A673 (cell line): ENCODE measurements at regions not wholly inside any gene's neighbourhood (a gene's known extent, or its start where the extent isn't known, plus 50 kb on each side); places are given as distances from the start of the nearest gene placed in this dataset.

Source experiments
- BruUV-seq: library from RNA; stranded (reverse); fragments of 400-500 nt; replicated peaks from 2 replicates; lab custom pipeline; 2021; lab: Mats Ljungman, UMichigan
- CTCF ChIA-PET: fragments of 300-600 bp; sonication (Branson Sonifier 250); formaldehyde crosslinking; loops from one replicate; lab custom pipeline; 2022; ENCODE audit warnings: antibody characterized with exemption; lab: Charles Lee
- POLR2A ChIA-PET: fragments of 300-600 bp; sonication (Branson Sonifier 250); formaldehyde crosslinking; loops from one replicate; lab custom pipeline; 2022; ENCODE audit warnings: antibody characterized with exemption; ENCODE audit not compliant: low non-redundant PET; lab: Charles Lee
- DNase-seq: peaks from one replicate; pipeline ENCODE4 v3.0.0-alpha.2; 2015; ENCODE audit warnings: low spot score
- H3K27ac ChIP-seq: fragments of 200-600 bp; sonication (generic); 2 replicates; pipeline ENCODE4 v1.5.1; 2016; ENCODE audit warnings: mixed run types, low read depth, mild to moderate bottlenecking, mixed read lengths, antibody characterized with exemption, low read length; ENCODE audit not compliant: poor library complexity, severe bottlenecking
- H3K27me3 ChIP-seq: fragments of 200-600 bp; sonication (generic); replicated peaks from 2 replicates; pipeline ENCODE4 v1.6.1; 2017; ENCODE audit warnings: mixed run types, low read depth, mild to moderate bottlenecking, mixed read lengths, antibody characterized with exemption, low read length; ENCODE audit not compliant: insufficient read depth, poor library complexity
- H3K36me3 ChIP-seq: fragments of 200-600 bp; sonication (generic); 2 replicates; pipeline ENCODE4 v1.6.1; 2016; ENCODE audit warnings: mixed run types, mild to moderate bottlenecking, mixed read lengths, antibody characterized with exemption, low read length; ENCODE audit not compliant: insufficient read depth, poor library complexity, severe bottlenecking
- H3K4me1 ChIP-seq: fragments of 200-600 bp; sonication (generic); 2 replicates; pipeline ENCODE4 v1.6.1; 2017; ENCODE audit warnings: mixed run types, mild to moderate bottlenecking, mixed read lengths, antibody characterized with exemption, low read length; ENCODE audit not compliant: insufficient read depth, poor library complexity, severe bottlenecking
- H3K4me3 ChIP-seq: fragments of 200-600 bp; sonication (generic); 2 replicates; pipeline ENCODE4 v1.5.1; 2016; ENCODE audit warnings: low read depth, mixed run types, mild to moderate bottlenecking, mixed read lengths, low read length; ENCODE audit not compliant: poor library complexity, severe bottlenecking
- H3K9me3 ChIP-seq: fragments of 200-600 bp; sonication (generic); 2 replicates; pipeline ENCODE4 v1.6.1; 2016; ENCODE audit warnings: mixed run types, low read depth, mild to moderate bottlenecking, mixed read lengths, antibody characterized with exemption, low read length; ENCODE audit not compliant: poor library complexity, severe bottlenecking
- CTCF ChIP-seq: fragments of 300-800, 200-600 bp; sonication (generic); conservative IDR thresholded peaks from 2 replicates; pipeline ENCODE4 v1.5.1; 2017; ENCODE audit warnings: low read depth, mild to moderate bottlenecking, antibody characterized with exemption, low read length, moderate library complexity, mixed read lengths
- EZH2 ChIP-seq: fragments of 200-600 bp; sonication (generic); IDR thresholded peaks from 2 replicates; pipeline ENCODE4 v1.6.1; 2017; ENCODE audit warnings: borderline replicate concordance, low read depth, mild to moderate bottlenecking, mixed read lengths, antibody characterized with exemption, low read length; ENCODE audit not compliant: poor library complexity, severe bottlenecking
- intact Hi-C: fragments of 100-400 bp; cut with micrococcal nuclease; formaldehyde crosslinking; loops from one replicate; pipeline ENCODE4 v1.10.0; 2022; ENCODE audit not compliant: unreplicated experiment

GRCh38 chr4:123840197-123840596, 443.6 kb downstream of the SPRY1 start:
- no peak for TF ChIP-seq CTCF
- TF ChIP-seq EZH2: no peak

GRCh38 chr4:123841447-123842121, 445.0 kb downstream of the SPRY1 start:
- intact Hi-C loops: no loop called here
- ChIA-PET CTCF (no interaction called here), POLR2A (no interaction called here)
- no TSS peak for BruUV-seq
- Histone ChIP-seq H3K27me3 (no peaks in the 10 kb centered on the region), H3K36me3 (no peaks in the 10 kb centered on the region), H3K27ac (no peak overlapping the region), H3K4me1 (peaks cover 15% of the 10 kb centered on the region), H3K9me3 (no peaks in the 10 kb centered on the region), H3K4me3 (no peak overlapping the region)
- TF ChIP-seq EZH2 (no peak), CTCF (no peak)
- DNase-seq: no peak

More at GRCh38 chr4:123840197-123840596, 443.6 kb downstream of the SPRY1 start:
- no peaks in the 10 kb centered on the region for H3K27me3 ChIP-seq
- no peak for DNase-seq
- H3K27ac ChIP-seq: no peak overlapping the region
- CTCF ChIA-PET: no interaction called here
- no peak overlapping the region for H3K4me3 ChIP-seq
- peaks cover 15% of the 10 kb centered on the region for H3K4me1 ChIP-seq
- intact Hi-C loops: no loop called here
- BruUV-seq: no TSS peak
- no peaks in the 10 kb centered on the region for H3K36me3 ChIP-seq
- POLR2A ChIA-PET: no interaction called here
- H3K9me3 ChIP-seq: no peaks in the 10 kb centered on the region

GRCh38 chr4:123843137-123843536, 446.5 kb downstream of the SPRY1 start:
- no peaks in the 10 kb centered on the region for H3K9me3 ChIP-seq
- H3K4me3 ChIP-seq: no peak overlapping the region
- CTCF ChIA-PET: no interaction called here
- no peaks in the 10 kb centered on the region for H3K36me3 ChIP-seq
- intact Hi-C loops: no loop called here
- H3K27me3 ChIP-seq: no peaks in the 10 kb centered on the region
- peaks cover 13% of the 10 kb centered on the region for H3K4me1 ChIP-seq
- TF ChIP-seq CTCF (no peak), EZH2 (no peak)
- DNase-seq: no peak
- POLR2A ChIA-PET: no interaction called here
- no peak overlapping the region for H3K27ac ChIP-seq
- no TSS peak for BruUV-seq
